ENCODE measurements at regions not wholly inside any gene's neighbourhood (a gene's known extent, or its start where the extent isn't known, plus 50 kb on each side); places are given as distances from the start of the nearest gene placed in this dataset.
"Not testable (repeated sequence)": the region's sequence is repeated elsewhere in the genome, so short reads cannot be mapped to it uniquely, and the experiment has no call there.

- no peak for TF ChIP-seq CTCF (IDR thresholded peaks at IDR 0.05; ENCODE audit: insufficient read depth, low read depth, low read length)
- no peak for DNase-seq (ENCODE audit: low read depth)
- no peak overlapping the region for H3K4me3 ChIP-seq (ENCODE audit: low read depth, low read length)
Measured at GRCh38 chr7:66296-66695, 126.1 kb upstream of the FAM20C start.

- no peak for DNase-seq (ENCODE audit: low read depth)
- TF ChIP-seq CTCF (IDR thresholded peaks at IDR 0.05; ENCODE audit: insufficient read depth, low read depth, low read length): no peak
Measured at GRCh38 chr7:66741-67140, 125.6 kb upstream of the FAM20C start.

GRCh38 chr7:67661-68395 is 124.5 kb upstream of the FAM20C start:
- H3K4me3 ChIP-seq (ENCODE audit: low read depth, low read length): no peak overlapping the region
- DNase-seq (ENCODE audit: low read depth): no peak
- TF ChIP-seq CTCF (IDR thresholded peaks at IDR 0.05; ENCODE audit: insufficient read depth, low read depth, low read length): no peak

More at GRCh38 chr7:66741-67140, 125.6 kb upstream of the FAM20C start:
- H3K4me3 ChIP-seq (ENCODE audit: low read depth, low read length): no peak overlapping the region

- H3K4me3 ChIP-seq (ENCODE audit: low read depth, low read length): no peak overlapping the region
- TF ChIP-seq CTCF (IDR thresholded peaks at IDR 0.05; ENCODE audit: insufficient read depth, low read depth, low read length): peak; percentile 27
- DNase-seq (ENCODE audit: low read depth): no peak
Measured at GRCh38 chr7:68629-69028, 123.7 kb upstream of the FAM20C start.

- H3K4me3 ChIP-seq (ENCODE audit: low read depth, low read length); DNase-seq (ENCODE audit: low read depth): not testable (repeated sequence)
Measured at GRCh38 chr7:69052-69451, 123.3 kb upstream of the FAM20C start.

GRCh38 chr7:69499-70123 is 122.8 kb upstream of the FAM20C start:
- not testable (repeated sequence) for DNase-seq (ENCODE audit: low read depth); H3K4me3 ChIP-seq (ENCODE audit: low read depth, low read length)

- not testable (repeated sequence) for DNase-seq (ENCODE audit: low read depth); H3K4me3 ChIP-seq (ENCODE audit: low read depth, low read length)
Measured at GRCh38 chr7:70207-70606, 122.2 kb upstream of the FAM20C start.

GRCh38 chr7:70989-71388 is 121.4 kb upstream of the FAM20C start:
- DNase-seq (ENCODE audit: low read depth): peak; percentile 78
- H3K4me3 ChIP-seq (ENCODE audit: low read depth, low read length): not testable (repeated sequence)

GRCh38 chr7:72266-73057 is 119.9 kb upstream of the FAM20C start:
- H3K4me3 ChIP-seq (ENCODE audit: low read depth, low read length): not testable (repeated sequence)

GRCh38 chr7:73058-73331 is 119.4 kb upstream of the FAM20C start:
- H3K4me3 ChIP-seq (ENCODE audit: low read depth, low read length); DNase-seq (ENCODE audit: low read depth): not testable (repeated sequence)

More at GRCh38 chr7:72266-73057, 119.9 kb upstream of the FAM20C start:
- DNase-seq (ENCODE audit: low read depth): not testable (repeated sequence)

GRCh38 chr7:74008-74540 is 118.3 kb upstream of the FAM20C start:
- not testable (repeated sequence) for H3K4me3 ChIP-seq (ENCODE audit: low read depth, low read length); DNase-seq (ENCODE audit: low read depth)

- DNase-seq (ENCODE audit: low read depth); H3K4me3 ChIP-seq (ENCODE audit: low read depth, low read length): not testable (repeated sequence)
Measured at GRCh38 chr7:75511-75910, 116.9 kb upstream of the FAM20C start.

GRCh38 chr7:76202-76601 is 116.2 kb upstream of the FAM20C start:
- not testable (repeated sequence) for DNase-seq (ENCODE audit: low read depth); H3K4me3 ChIP-seq (ENCODE audit: low read depth, low read length)

Measured in fibroblast of villous mesenchyme (primary cell).